GM12892 (cell line): ENCODE measurements at regions not wholly inside any gene's neighbourhood (a gene's known extent, or its start where the extent isn't known, plus 50 kb on each side); places are given as distances from the start of the nearest gene placed in this dataset.

Experiments
- POLR2A ChIP-seq: IDR thresholded peaks from 2 replicates; pipeline ENCODE4 v1.6.1; 2011; ENCODE audit warnings: low read depth, low read length, control low read depth
- POLR2AphosphoS5 ChIP-seq: IDR thresholded peaks from 2 replicates; pipeline ENCODE4 v1.6.1; 2011; ENCODE audit warnings: low read depth, low read length, control low read depth
- TAF1 ChIP-seq: IDR thresholded peaks from 2 replicates; pipeline ENCODE4 v1.6.1; 2011; ENCODE audit warnings: low read depth, mild to moderate bottlenecking, control low read depth, low read length, borderline replicate concordance

- TF ChIP-seq POLR2A (no peak), POLR2AphosphoS5 (no peak), TAF1 (no peak)
These were observed 159.8 kb upstream of the TMEM260 start for GRCh38 chr14:56419750-56420149.
